ENCODE measurements at regions not wholly inside any gene's neighbourhood (a gene's known extent, or its start where the extent isn't known, plus 50 kb on each side); places are given as distances from the start of the nearest gene placed in this dataset.
"Not testable (repeated sequence)": the region's sequence is repeated elsewhere in the genome, so short reads cannot be mapped to it uniquely, and the experiment has no call there.

GRCh38 chrX:74031527-74031926 lies 179.0 kb upstream of the XIST start:
- H3K27ac Mint-ChIP-seq; DNase-seq; intact Hi-C loops (cut with micrococcal nuclease); H3K4me3 Mint-ChIP-seq; H3K36me3 Mint-ChIP-seq (ENCODE audit: low read depth); H3K9me3 Mint-ChIP-seq; H3K4me1 Mint-ChIP-seq (ENCODE audit: low read depth); H3K27me3 Mint-ChIP-seq (ENCODE audit: low read depth); CTCF ChIA-PET: not testable (repeated sequence)

DNA sequence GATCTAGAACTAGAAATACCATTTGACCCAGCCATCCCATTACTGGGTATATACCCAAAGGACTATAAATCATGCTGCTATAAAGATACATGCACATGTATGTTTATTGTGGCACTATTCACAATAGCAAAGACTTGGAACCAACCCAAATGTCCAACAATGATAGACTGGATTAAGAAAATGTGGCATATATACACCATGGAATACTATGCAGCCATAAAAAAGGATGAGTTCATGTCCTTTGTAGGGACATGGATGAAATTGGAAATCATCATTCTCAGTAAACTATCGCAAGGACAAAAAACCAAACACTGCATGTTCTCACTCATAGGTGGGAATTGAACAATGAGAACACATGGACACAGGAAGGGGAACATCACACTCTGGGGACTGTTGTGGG lies 178.3 kb upstream of the XIST start:
- H3K27ac Mint-ChIP-seq; DNase-seq; H3K27me3 Mint-ChIP-seq (ENCODE audit: low read depth); H3K36me3 Mint-ChIP-seq (ENCODE audit: low read depth); intact Hi-C loops (cut with micrococcal nuclease); CTCF ChIA-PET; H3K9me3 Mint-ChIP-seq; H3K4me1 Mint-ChIP-seq (ENCODE audit: low read depth); H3K4me3 Mint-ChIP-seq: not testable (repeated sequence)

- H3K9me3 Mint-ChIP-seq; H3K4me3 Mint-ChIP-seq; H3K27me3 Mint-ChIP-seq (ENCODE audit: low read depth); H3K36me3 Mint-ChIP-seq (ENCODE audit: low read depth); intact Hi-C loops (cut with micrococcal nuclease); H3K27ac Mint-ChIP-seq; CTCF ChIA-PET; DNase-seq; H3K4me1 Mint-ChIP-seq (ENCODE audit: low read depth): not testable (repeated sequence)
Measured at GRCh38 chrX:74025145-74025544, 172.6 kb upstream of the XIST start.

DNA sequence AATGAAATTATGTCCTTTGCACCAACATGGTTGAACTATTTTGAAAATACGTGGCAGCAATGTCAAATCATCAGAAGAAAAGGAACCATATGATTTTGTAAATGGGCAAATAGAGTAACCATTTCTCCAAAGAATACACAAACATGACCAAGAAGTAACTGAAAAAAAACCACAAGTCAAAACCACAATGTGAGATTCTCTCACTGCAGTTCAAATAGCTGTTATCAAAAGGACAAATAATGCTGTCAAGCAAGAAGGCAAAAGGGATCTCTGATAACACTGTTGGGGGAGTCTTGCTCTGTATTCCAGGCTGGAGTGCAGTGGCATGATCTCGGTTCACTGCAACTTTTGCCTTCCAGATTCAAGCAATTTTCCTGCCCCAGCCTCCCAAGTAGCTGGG lies 170.7 kb upstream of the XIST start:
- Mint-ChIP-seq H3K36me3 (ENCODE audit: low read depth) (no peaks in the 10 kb centered on the region), H3K9me3 (peaks cover 4% of the 10 kb centered on the region), H3K27ac (no peak overlapping the region), H3K4me3 (no peak overlapping the region), H3K4me1 (ENCODE audit: low read depth) (no peaks in the 10 kb centered on the region), H3K27me3 (ENCODE audit: low read depth) (peaks cover 2% of the 10 kb centered on the region)
- DNase-seq = no peak
- intact Hi-C loops (cut with micrococcal nuclease) = no loop called here
- CTCF ChIA-PET = no interaction called here

GRCh38 chrX:74018253-74018652 lies 165.7 kb upstream of the XIST start:
- Mint-ChIP-seq H3K4me1 (ENCODE audit: low read depth) (no peaks in the 10 kb centered on the region), H3K27me3 (ENCODE audit: low read depth) (peaks cover 2% of the 10 kb centered on the region), H3K27ac (no peak overlapping the region), H3K36me3 (ENCODE audit: low read depth) (no peaks in the 10 kb centered on the region), H3K9me3 (no peaks in the 10 kb centered on the region), H3K4me3 (no peak overlapping the region)
- CTCF ChIA-PET = no interaction called here
- DNase-seq = no peak
- intact Hi-C loops (cut with micrococcal nuclease) = no loop called here

DNA sequence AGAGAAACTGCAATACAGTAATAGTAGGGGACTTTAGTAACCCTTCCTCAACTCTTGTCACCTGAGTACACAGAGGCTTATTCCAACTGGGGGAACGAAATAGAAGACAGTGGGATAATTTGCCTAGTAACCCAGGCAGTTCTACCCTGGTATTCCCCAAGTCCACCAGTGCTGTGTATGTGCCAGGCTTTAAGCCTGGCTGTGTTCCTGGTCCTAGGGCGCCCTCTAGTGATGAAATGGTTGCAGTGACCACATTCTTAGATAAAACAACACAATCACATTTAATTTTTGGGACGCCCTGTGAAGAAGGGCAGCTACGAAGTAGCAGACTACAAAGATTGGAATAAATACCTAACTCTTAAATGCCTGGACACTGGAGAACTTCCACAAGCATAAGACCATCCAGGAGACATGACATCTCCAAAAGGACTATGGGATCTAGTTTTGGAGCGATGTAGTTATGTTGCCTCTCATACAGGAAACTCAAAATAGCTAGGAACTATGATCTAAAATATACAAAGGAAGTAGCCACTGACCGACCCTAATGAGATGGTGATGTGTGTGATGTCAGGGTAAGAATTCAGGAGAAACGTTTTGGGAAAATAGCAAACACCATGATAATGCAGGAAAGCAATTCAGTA lies 163.0 kb upstream of the XIST start:
- Mint-ChIP-seq H3K4me3 (no peak overlapping the region), H3K36me3 (ENCODE audit: low read depth) (no peaks in the 10 kb centered on the region), H3K27ac (no peak overlapping the region), H3K27me3 (ENCODE audit: low read depth) (no peaks in the 10 kb centered on the region), H3K4me1 (ENCODE audit: low read depth) (no peaks in the 10 kb centered on the region), H3K9me3 (no peaks in the 10 kb centered on the region)
- DNase-seq = peak; percentile 72
- CTCF ChIA-PET = interaction anchor here (0.6 to 1.7 kb wide), 3 partner anchors 150 to 278 kb away, joined by 3 to 7 read pairs (median 3); no protein-coding TSS in a partner anchor
- intact Hi-C loops (cut with micrococcal nuclease) = loop anchor here (1.0 to 2.0 kb wide), 4 partner anchors 118 to 531 kb away; no protein-coding TSS in a partner anchor

DNA sequence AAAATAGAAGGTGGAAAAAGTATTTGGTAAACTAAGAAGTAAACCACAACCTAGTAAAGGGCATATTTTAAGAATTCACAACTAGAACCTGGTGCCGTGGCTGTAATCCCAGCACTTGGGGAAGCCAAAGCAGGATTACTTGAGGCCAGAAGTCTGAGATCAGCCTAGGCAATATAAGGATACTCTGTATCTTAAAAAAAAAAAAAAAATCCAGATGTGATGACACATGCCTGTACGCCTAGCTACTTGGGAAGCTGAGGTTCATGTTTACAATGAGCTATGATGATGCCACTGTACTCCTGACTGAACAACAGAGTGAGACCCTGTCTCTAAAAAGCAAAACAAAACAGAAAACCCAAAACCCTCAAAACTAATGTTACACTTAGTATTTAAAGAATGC lies 156.5 kb upstream of the XIST start:
- Mint-ChIP-seq H3K9me3 (peaks cover 3% of the 10 kb centered on the region), H3K4me1 (ENCODE audit: low read depth) (no peaks in the 10 kb centered on the region), H3K36me3 (ENCODE audit: low read depth) (peaks cover 7% of the 10 kb centered on the region), H3K27ac (no peak overlapping the region), H3K27me3 (ENCODE audit: low read depth) (no peaks in the 10 kb centered on the region), H3K4me3 (no peak overlapping the region)
- CTCF ChIA-PET = no interaction called here
- no peak for DNase-seq
- intact Hi-C loops (cut with micrococcal nuclease) = no loop called here

GRCh38 chrX:73992019-73992418 lies 139.5 kb upstream of the XIST start:
- intact Hi-C loops (cut with micrococcal nuclease) = no loop called here
- H3K27me3 Mint-ChIP-seq (ENCODE audit: low read depth) = no peaks in the 10 kb centered on the region
- CTCF ChIA-PET = no interaction called here
- DNase-seq = no peak
- peaks cover 2% of the 10 kb centered on the region for H3K4me1 Mint-ChIP-seq (ENCODE audit: low read depth)
- no peak overlapping the region for H3K4me3 Mint-ChIP-seq
- peaks cover 24% of the 10 kb centered on the region for H3K36me3 Mint-ChIP-seq (ENCODE audit: low read depth)
- no peak overlapping the region for H3K27ac Mint-ChIP-seq
- H3K9me3 Mint-ChIP-seq = no peaks in the 10 kb centered on the region

GRCh38 chrX:73987166-73987565 lies 134.7 kb upstream of the XIST start:
- Mint-ChIP-seq H3K36me3 (ENCODE audit: low read depth) (peaks cover 13% of the 10 kb centered on the region), H3K27ac (no peak overlapping the region), H3K9me3 (no peaks in the 10 kb centered on the region), H3K4me1 (ENCODE audit: low read depth) (peaks cover 6% of the 10 kb centered on the region), H3K4me3 (no peak overlapping the region), H3K27me3 (ENCODE audit: low read depth) (no peaks in the 10 kb centered on the region)
- no peak for DNase-seq
- intact Hi-C loops (cut with micrococcal nuclease) = no loop called here
- CTCF ChIA-PET = no interaction called here

- no peak for DNase-seq
- H3K27me3 Mint-ChIP-seq (ENCODE audit: low read depth) = no peaks in the 10 kb centered on the region
- H3K4me1 Mint-ChIP-seq (ENCODE audit: low read depth) = peaks cover 30% of the 10 kb centered on the region
- H3K36me3 Mint-ChIP-seq (ENCODE audit: low read depth) = peaks cover 3% of the 10 kb centered on the region
- H3K9me3 Mint-ChIP-seq = no peaks in the 10 kb centered on the region
- H3K4me3 Mint-ChIP-seq = no peak overlapping the region
- CTCF ChIA-PET = no interaction called here
- no peak overlapping the region for H3K27ac Mint-ChIP-seq
- intact Hi-C loops (cut with micrococcal nuclease) = loop anchor here (10.0 kb wide), 1 partner anchor 315 kb away; no protein-coding TSS in a partner anchor
Measured at GRCh38 chrX:73979551-73980131, 127.1 kb upstream of the XIST start.

DNA sequence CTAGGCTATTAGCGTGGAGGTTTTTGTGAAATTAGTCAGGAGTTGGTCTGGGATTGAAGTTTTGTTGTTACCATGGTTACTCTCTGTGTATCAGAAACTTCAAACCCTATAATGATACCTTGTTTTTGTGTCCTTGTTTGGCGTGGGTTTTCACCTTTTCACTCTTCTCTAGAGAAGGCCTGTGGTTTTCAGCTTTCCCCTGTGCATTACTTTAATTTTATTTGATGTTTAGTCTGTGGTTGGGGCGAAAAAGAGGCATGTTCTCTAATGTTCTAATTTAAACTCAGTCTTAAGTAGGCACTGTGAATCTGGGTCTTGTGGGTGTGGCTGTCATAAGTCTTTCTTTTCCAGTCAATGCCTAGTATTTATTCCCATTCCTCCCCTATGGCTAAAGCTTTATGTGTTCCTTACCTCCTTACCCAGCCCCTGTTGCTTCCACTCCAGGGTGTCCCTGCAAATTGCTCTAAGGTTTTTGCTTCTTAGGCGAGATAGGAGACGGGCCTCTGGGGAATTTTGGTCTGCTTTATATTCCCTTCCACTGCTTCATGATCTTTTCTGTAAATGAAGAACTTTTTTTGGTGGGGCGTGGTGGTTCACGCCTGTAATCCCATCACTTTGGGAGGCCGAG lies 125.1 kb upstream of the XIST start:
- Mint-ChIP-seq H3K36me3 (ENCODE audit: low read depth) (peaks cover 2% of the 10 kb centered on the region), H3K9me3 (no peaks in the 10 kb centered on the region), H3K4me3 (no peak overlapping the region), H3K4me1 (ENCODE audit: low read depth) (peaks cover 30% of the 10 kb centered on the region), H3K27ac (peak overlapping the region; percentile 36), H3K27me3 (ENCODE audit: low read depth) (no peaks in the 10 kb centered on the region)
- DNase-seq = peak; percentile 16
- intact Hi-C loops (cut with micrococcal nuclease) = loop anchor here (1.0 to 10.0 kb wide), 2 partner anchors 33 to 317 kb away; no protein-coding TSS in a partner anchor
- CTCF ChIA-PET = interaction anchor here (0.6 kb wide), 2 partner anchors 318 to 415 kb away, joined by 3 to 4 read pairs; no protein-coding TSS in a partner anchor

- H3K9me3 Mint-ChIP-seq; DNase-seq; H3K27ac Mint-ChIP-seq; CTCF ChIA-PET; intact Hi-C loops (cut with micrococcal nuclease); H3K4me3 Mint-ChIP-seq; H3K27me3 Mint-ChIP-seq (ENCODE audit: low read depth); H3K4me1 Mint-ChIP-seq (ENCODE audit: low read depth): not testable (repeated sequence)
- peaks cover 15% of the 10 kb centered on the region for H3K36me3 Mint-ChIP-seq (ENCODE audit: low read depth)
Measured at GRCh38 chrX:73967461-73967860, 114.9 kb upstream of the XIST start.

GRCh38 chrX:73965833-73966232 lies 113.3 kb upstream of the XIST start:
- DNase-seq = no peak
- H3K4me3 Mint-ChIP-seq = no peak overlapping the region
- H3K36me3 Mint-ChIP-seq (ENCODE audit: low read depth) = peaks cover 11% of the 10 kb centered on the region
- intact Hi-C loops (cut with micrococcal nuclease) = no loop called here
- H3K4me1 Mint-ChIP-seq (ENCODE audit: low read depth) = peaks cover 13% of the 10 kb centered on the region
- no peaks in the 10 kb centered on the region for H3K27me3 Mint-ChIP-seq (ENCODE audit: low read depth)
- no peaks in the 10 kb centered on the region for H3K9me3 Mint-ChIP-seq
- H3K27ac Mint-ChIP-seq = no peak overlapping the region
- CTCF ChIA-PET = no interaction called here
